GM19240 (cell line): ENCODE measurements at regions not wholly inside any gene's neighbourhood (a gene's known extent, or its start where the extent isn't known, plus 50 kb on each side); places are given as distances from the start of the nearest gene placed in this dataset.
"Not testable (repeated sequence)": the region's sequence is repeated elsewhere in the genome, so short reads cannot be mapped to it uniquely, and the experiment has no call there.

ENCODE experiments used
- DNase-seq: peaks from one replicate; pipeline ENCODE4 v3.0.0; 2011; ENCODE audit warnings: low spot score; ENCODE audit not compliant: insufficient read length

DNA sequence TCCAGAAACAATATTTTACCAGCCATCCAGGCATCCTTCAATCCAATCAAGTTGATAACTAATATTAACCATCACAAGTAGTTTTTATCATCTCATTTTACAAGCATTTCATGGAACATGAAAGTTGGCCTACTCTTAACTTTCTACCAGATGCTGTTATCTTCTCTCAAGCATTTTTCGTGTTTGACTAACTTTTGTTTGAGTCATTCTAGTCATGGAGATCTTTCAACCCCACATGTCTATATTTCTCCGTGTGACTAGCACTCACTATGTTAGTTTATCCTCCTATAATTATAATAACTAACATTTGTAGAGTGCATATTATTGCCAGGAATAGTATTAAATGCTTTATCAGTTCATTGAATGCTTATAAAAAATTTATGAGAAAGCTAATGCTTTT lies 307.0 kb upstream of the CWC22 start:
- no peak for DNase-seq

DNA sequence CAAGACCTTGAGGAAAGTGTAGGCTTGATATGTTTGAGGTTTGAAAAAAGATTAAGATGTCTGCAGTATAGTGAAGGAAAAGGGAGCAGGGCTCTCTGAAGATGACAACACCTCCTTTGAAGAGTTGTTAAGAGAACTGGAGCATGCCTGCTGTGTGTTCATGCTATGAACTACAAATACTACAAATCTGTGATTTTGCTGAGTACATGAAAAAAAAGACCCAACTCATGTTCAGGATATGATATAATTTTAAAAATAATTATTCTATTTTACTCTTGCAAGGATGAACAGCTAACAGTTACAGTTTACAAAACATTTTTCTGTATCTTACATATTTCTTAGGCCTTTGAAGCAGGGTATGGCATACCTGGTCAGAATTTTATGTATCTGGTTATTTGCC lies 305.4 kb upstream of the CWC22 start:
- DNase-seq, result no peak

DNA sequence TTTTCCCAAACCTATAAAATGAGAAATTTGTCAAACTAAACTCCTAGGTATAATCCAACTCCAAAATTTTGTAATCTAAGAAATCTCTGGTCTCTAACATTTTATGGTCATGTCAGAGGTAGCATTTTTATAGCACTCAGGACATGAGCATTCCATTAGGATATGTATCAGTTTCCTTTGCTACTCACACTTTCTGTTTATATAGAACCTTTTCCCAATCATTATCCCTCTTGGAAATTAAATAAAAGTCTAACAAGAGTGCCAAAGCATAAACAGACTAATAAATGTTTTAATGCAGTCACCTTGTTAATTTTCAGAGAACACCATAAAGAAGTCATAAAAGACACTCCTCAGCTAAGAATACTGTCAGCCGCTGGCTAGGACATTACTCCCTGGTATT lies 300.0 kb upstream of the CWC22 start:
- no peak for DNase-seq

DNA sequence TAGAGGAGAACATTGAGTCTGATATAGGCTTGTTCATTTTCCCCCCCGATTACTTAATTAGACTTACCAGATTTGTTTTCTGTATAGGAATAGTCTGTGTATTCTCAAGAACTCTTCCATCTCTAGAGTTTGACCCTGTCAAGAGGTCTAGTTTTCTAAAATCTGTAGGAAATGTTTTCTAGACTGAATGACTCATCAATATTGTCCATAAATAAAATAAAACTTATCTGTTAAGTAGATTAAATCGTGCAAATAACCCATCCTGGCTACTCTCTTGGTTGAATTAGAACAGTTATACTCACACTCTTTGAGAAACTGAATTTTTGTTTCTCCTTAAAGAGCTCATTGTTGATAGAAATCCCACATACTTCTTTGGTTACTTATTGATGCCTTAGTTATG lies 299.2 kb upstream of the CWC22 start:
- DNase-seq, result no peak

DNA sequence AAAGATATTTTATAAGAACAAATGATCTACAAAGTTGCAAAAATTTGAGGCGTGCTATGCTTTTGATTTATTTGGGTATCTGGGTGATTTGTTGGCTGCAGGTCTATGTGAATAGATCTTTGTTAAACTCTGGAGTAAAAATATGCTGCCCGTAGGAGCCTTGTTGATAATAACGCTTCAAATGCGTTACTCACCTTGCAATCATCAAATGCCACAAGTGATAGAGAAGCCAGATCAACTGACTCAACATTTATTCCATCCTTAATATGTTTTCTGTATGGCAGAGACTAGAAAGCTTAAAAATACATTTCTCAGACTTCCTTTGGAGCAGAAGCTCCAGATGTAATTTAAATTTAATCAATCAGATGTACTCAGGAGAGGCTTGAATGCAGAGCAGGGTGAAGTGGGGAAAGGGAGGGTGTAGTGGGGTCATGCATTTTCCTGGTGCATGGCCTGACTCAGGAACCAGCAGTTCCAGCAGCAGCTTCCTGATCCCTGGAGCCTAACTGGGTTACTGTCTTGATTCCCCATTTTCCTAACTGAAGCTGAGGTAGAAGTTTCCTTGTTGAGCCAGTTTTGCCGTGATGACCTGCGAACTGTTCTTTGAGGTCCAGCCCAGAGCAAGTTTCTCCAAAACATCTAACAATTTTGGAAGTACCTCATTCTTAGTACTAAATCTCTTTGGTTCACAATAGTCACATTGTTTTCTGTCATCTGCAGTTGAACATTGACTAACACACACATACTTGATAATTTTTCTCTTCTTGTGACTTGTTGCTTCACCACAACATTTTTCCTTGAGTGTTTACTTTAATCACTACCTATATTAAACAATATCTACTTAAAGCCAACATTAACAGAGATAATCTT lies 284.7 kb upstream of the CWC22 start:
- DNase-seq, result no peak

DNA sequence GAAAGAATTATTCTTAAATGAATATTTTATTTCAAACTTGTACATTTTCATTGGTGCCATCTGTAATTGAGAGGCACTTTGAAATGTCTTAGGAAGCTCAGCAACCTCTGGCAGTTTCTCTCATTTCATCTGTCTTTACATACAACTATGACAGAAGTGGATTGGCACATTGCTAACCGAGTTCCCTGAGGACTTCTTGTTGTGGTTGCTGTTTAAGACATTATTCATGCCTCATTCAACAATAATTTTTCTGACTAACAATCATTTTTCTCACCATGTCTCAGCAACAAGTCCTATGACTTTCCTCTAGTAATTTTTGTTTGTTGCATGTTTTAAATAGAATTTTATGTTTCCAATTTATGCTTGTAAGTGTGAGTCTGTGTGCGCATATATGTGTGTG lies 284.0 kb upstream of the CWC22 start:
- DNase-seq, result no peak

DNA sequence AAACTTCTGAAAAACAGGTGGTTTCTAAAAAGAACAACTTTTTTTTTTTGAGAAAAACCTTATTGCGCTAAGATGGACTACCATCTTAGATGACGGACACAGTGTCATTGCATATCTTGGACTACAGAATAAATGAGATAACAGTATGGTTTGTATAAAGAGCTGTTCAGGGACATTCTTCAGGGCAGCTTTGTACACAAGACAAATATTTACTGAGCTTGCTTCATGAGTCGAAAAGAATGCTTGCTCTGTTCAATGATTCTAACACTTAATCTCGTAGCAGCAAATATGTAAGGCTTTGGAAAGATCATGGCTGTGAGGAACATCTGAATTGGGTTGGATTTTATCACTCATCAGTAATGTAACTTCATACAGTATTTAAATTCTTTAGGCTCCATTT lies 282.5 kb upstream of the CWC22 start:
- DNase-seq, result no peak

DNA sequence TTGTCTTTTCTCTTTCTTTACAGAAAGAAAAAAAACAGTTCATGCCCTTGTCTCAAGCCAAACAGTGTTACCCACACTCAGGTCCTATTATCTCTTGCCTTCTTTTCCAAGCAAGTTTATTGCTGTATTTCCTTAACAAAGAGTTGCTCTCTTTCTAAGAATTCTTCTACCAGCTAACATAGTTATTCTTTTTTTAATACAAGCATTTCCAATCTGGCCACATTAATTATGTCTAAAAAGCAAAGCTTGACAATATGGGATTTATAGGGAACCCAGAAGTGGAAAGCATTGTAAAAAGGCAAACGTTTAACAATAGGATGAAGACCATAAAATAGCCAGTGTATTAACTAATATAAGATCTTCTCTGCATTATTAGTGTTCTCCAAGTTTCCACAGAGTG lies 272.5 kb upstream of the CWC22 start:
- no peak for DNase-seq

DNA sequence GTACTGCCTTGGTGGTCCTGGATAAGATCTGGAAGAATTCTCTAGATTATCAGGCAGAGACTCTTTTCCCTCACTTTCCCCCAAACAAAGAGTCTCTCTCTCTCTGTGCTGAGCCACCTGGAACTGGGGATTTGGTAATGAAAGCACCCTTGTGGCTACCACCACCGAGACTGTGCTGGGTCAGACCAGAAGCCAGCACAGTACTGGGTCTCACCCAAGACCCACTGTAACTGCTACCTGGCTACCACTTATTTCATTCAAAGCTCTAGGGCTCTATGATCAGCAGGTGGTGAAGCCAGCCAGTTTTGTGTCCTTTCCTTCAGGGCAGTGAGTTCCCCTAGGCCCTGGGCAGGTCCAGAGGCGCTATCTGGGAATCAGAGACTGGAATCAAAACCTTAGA lies 269.6 kb upstream of the CWC22 start:
- no peak for DNase-seq

DNA sequence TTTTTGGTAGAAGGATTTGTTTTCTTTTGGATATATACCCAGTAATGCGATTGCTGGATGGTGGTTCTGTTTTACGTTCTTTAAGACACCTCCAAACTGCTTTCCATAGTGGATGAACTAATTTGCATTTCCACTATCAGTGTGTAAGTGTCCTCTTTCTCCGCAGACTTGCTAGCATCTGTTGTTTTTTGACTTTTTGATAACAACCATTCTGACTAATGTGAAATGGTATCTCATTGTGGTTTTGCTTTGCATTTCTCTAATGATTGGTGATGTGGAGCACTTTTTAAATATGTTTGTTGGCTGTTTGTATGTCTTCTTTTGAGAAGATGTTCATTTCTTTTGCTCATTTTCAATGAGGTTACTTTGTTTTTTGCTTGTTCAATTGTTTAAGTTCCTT lies 260.9 kb upstream of the CWC22 start:
- DNase-seq, result no peak

DNA sequence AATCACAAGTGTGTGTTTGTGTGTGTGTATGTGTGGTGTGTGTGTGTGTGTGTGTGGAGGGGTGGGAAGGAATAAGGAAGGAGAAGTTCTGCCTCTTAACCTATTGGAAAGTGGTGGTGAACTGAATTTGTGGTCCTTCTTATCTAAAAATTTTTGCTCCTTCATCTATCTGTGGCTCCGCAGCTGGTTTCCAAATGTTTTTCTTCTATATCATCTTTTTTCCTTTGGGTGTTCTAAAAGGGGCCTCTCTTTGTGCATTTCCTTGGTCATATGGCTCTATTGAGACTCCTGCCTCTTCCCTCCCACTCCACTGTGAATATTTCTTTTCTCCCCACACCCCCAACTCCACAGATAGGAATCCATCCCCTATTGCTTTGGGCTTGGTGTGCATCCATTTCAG lies 254.9 kb upstream of the CWC22 start:
- DNase-seq, result no peak

DNA sequence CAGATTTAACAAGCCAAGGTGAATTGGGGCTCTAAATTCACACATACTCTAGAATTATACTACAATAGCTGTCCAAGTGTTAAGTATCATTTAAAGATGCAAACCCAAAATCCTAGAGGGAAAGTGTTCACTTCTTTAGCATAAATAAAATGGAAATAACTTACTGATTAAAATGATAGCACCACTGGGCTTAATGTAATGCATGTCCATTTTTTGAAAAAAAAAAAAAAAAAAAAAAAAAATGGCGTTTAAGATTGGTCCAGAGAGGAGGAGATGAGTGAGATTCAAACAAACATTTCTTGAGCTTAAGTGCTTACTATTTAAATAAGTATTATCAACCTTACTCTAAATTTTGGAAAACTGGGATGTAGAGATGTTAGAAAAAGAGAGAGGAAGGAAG lies 251.5 kb upstream of the CWC22 start:
- no peak for DNase-seq

DNA sequence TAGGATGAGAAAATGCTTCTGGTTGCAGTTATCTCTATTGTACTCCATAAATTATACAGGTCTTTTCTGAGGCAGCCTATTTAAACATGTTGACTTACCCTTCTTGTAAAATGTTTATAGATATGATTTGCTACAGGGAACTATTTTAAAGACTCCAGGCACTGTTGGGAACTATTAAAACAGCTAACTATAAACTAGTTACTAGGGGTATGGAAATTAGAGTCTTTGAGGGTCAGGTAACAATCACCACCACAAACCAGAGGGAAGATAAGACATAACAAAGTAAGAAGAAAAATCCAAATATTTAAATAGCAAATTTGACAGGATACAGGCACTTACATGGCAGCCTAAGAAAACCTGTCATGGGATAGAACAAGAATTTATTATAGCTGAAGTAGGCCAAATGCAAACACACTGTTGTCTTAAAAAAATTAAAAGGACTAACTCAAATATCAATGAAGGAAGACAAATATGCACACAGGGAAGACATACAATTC lies 251.0 kb upstream of the CWC22 start:
- DNase-seq, result no peak

DNA sequence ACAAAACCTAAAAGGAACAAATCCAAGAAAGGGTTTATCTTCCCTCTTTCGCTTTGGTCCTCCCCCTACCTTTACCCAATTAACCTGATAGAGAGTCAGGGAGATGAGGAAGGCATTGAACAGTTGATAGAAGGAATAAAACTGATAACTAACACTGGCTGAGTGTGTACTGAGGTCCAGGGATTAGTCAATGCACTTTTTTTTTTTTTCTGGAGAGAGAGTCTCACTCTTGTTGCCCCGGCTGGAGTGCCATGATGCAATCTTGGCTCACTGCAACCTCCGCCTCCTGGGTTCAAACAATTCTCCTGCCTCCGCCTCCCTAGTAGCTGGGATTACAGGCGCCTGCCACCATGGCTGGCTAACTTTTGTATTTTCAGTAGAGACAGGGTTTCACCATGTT lies 250.2 kb upstream of the CWC22 start:
- no peak for DNase-seq

DNA sequence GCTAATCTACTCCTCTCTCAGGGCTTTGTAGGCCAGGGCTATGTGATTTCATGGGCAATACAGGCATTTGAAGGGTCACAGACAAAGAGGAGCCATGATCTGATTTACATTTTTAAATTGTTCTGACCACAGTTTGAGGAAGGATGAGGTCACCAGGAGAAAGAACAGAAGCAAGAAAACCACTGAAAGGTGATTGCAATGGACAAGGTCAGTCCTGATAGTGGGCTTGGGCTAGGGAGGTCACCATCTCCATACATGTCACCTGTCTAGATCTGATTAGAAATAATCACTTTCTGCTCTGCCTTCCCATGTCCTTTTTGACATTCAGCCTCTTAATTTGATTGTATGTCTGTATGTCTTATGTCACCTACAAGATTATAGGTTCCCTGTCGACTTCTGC lies 248.9 kb upstream of the CWC22 start:
- no peak for DNase-seq

DNA sequence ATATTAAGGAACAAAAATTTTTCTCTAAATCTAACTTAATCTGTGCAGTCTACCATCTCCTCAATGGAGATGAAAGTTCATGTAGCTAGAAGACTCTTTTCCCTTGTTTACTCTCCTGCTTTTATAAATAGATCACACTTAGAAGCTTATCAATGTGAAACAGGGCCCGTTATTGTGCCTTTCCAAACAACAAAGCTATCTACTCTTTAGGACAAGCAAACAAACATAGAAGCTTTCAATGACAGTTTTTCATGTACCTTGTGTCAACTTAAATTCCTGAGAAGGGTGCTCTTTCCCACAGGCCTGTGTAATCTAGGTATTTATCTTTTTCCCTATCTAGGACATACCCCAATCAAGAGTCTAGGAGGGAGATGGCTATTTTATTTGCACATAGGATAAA lies 247.8 kb upstream of the CWC22 start:
- DNase-seq, result no peak

DNA sequence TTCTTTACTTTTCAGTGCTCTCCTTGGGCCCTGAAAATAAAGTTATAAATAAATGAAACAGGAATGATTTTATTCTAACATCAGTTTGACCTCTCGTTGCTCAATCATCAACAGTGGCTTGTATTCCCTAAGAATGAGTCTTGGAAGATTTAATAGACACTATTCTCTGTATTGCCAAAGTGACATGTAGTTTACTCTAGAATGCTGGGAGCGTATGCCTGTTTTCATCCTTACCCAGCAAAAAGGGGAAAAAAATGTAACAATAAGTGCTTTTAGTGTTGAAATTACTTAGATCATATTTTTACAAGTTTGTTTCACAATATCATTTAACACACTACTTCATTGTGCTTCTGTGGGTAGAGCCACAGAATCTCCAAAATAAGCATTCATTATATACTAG lies 240.6 kb upstream of the CWC22 start:
- DNase-seq, result no peak

DNA sequence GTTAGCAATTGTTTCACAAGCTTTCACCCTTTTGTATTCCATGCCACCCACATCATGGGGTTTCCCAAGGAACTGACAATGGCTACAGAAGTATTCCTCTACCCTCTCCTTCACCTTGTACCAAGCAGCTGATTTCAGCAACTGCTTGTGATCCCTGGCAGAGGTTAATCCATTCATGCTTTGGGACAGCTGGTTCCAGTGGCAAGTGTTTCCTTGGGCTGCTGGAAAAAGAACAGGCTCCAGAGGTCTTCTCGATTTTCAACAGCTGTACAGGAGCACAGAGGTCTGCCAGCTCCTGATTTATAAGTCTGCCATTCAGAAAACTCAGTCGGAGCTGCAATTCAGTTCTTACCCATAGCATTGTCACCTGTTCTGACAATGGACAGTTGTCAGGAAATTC lies 239.2 kb upstream of the CWC22 start:
- no peak for DNase-seq

DNA sequence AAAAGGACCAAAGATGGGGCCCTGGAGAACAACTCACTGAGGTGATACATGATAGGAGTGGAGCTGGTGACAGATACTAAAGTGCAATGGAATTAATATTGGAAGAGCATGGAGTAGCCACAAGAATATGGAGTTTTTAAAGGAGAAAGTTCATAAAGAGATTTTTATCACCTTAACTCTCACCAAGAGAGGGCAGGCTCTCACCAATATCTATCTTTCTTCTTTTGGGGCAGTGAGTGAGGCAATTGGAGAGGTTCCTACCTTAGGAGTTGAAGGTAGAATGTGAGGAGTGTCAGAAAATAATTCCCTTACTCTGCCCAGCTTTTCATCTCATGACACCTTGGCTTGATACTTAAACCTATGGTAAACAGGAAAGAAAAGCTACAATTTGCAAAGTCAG lies 233.7 kb upstream of the CWC22 start:
- no peak for DNase-seq

DNA sequence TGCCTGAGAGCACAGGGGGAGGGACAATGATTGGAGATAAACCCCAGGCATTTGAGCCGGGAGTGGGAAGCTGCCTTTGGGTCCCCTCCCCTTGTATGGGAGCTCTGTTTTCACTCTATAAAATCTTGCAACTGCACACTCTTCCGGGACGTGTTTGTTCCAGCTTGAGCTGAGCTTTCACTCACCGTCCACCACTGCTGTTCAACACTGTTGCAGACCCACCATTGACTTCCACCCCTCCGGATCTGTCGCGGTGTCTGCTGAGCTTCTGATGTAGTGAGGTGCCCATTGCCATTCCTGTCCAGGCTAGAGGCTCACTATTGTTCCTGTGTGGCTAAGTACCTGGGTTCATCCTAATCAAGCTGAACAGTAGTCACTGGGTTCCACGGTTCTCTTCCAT lies 231.6 kb upstream of the CWC22 start:
- DNase-seq, result no peak

DNA sequence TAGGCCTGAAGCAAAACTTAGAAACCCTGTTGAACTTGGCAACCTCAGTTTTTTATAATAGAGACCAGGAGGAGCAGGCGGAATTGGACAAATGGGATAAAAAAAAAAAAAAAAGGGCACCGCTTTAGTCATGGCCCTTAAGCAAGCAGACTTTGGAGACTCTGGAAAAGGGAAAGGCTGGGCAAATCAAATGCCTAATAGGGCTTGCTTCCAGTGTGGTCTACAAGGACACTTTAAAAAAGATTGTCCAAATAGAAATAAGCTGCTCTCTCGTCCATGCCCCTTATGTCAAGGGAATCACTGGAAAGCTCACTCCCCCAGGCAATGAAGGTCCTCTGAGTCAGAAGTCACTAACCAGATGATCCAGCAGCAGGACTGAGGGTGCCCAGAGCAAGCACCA lies 229.0 kb upstream of the CWC22 start:
- DNase-seq, result not testable (repeated sequence)

DNA sequence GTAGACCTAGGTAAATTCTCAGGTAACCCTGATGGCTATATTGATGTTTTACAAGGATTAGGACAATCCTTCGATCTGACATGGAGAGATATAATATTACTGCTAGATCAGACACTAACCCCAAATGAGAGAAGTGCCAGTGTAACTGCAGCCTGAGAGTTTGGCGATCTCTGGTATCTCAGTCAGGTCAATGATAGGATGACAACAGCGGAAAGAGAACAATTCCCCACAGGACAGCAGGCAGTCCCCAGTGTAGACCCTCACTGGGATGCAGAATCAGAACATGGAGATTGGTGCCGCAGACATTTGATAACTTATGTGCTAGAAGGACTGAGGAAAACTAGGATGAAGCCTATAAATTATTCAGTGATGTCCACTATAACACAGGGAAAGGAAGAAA lies 228.4 kb upstream of the CWC22 start:
- not testable (repeated sequence) for DNase-seq

DNA sequence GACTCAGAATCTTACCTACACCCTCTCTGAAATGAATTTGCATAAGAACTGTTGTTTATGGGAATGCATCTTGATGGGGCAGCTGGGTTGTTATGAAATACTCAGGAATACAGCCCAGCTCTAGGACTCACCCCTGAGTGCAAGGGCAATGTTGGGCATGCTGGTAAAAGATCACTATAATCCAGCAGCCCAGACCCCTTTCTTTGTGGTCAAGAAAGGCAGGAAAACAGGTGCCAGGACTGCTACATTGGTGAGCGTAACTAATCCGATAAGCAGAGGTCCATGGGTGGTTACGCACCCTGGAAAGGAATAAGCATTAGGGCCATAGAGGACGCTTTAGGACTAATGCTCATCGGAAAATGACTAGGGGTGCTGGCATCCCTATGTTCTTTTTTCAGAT lies 227.9 kb upstream of the CWC22 start:
- not testable (repeated sequence) for DNase-seq

DNA sequence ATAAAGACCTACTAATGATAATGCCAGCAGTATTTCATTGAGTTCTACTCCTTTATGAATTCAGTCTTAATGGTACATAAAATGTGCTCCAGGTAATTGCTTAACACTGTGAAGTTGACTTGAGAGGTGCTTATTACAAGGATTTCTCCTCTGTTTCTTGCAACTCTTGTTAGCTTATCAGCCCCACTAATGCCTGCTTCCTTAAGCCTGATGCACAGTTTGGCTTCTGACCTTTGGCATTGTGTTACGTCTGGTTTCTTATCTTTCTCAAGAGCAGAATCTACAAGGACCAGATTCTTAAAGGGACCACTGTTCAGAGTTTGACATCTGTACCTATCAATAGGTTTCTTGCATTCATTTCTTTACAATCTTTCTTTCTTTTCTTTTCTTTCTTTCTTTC lies 223.9 kb upstream of the CWC22 start:
- no peak for DNase-seq
